ENCODE measurements at regions not wholly inside any gene's neighbourhood (a gene's known extent, or its start where the extent isn't known, plus 50 kb on each side); places are given as distances from the start of the nearest gene placed in this dataset.

DNA sequence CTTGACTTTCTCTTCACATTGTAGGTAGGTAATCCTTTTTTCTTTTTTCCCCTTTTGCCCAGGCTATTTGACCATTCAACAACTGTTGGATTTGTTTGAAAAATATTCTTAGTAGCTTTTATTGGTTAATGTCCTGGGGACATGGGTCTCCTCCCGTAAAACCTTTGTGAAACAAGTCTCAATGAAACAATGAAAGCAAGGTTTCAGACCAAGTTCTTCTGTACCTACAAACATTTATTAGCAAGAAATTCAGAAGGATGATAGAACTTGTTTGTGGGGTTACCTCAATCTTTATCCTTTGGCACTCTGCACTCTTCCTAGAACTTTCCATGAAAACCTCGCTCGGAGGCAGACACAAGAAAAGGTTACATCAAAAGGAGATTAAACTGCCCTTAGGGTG, 190.7 kb upstream of the ANK2 start:
- Histone ChIP-seq H4K20me1 (ENCODE audit: control insufficient read depth, insufficient read depth, insufficient read length) (no peaks in the 10 kb centered on the region), H2AFZ (ENCODE audit: low read length) (no peak overlapping the region), H3K4me2 (ENCODE audit: insufficient read depth, insufficient read length, low read length) (no peak overlapping the region), H3K23ac (ENCODE audit: insufficient read length, low read depth, low read length) (no peak overlapping the region), H2BK12ac (ENCODE audit: insufficient read length, low read depth, low read length) (no peak overlapping the region), H3K4ac (ENCODE audit: low read depth, low read length) (no peak overlapping the region), H3K27me3 (ENCODE audit: insufficient read depth, low read length) (no peaks in the 10 kb centered on the region), H3K9me3 (ENCODE audit: control insufficient read depth, low read depth, low read length) (no peaks in the 10 kb centered on the region), H2BK20ac (ENCODE audit: low read depth, low read length, poor library complexity, severe bottlenecking) (no peak overlapping the region), H2BK15ac (ENCODE audit: low read depth, low read length) (no peak overlapping the region), H3K9ac (ENCODE audit: extremely low read depth, insufficient read length, low read length) (no peak overlapping the region), H3K23me2 (ENCODE audit: insufficient read length, low read depth, low read length, poor library complexity, severe bottlenecking) (no peaks in the 10 kb centered on the region), H2BK5ac (ENCODE audit: insufficient read length, low read length) (no peak overlapping the region), H3K27ac (ENCODE audit: insufficient read length, low read depth, low read length) (no peak overlapping the region), H3K79me2 (ENCODE audit: insufficient read depth, low read length) (no peaks in the 10 kb centered on the region; the same call in 1 of the 2 replicates), H3T11ph (ENCODE audit: low read length) (no peak overlapping the region), H2AK5ac (ENCODE audit: insufficient read length, low read length) (no peak overlapping the region), H4K8ac (replicated peaks; ENCODE audit: insufficient read length, low read depth, low read length) (no peak overlapping the region), H4K5ac (ENCODE audit: insufficient read length, low read depth, low read length) (no peak overlapping the region), H3K56ac (ENCODE audit: insufficient read length, low read depth, low read length) (no peak overlapping the region), H3K14ac (ENCODE audit: insufficient read depth, low read length) (no peak overlapping the region), H3K18ac (ENCODE audit: insufficient read length, low read depth, low read length) (no peak overlapping the region), H2BK120ac (ENCODE audit: low read depth, low read length, poor library complexity, severe bottlenecking) (no peak overlapping the region), H3K4me1 (ENCODE audit: insufficient read depth, low read length) (peaks cover 8% of the 10 kb centered on the region), H3K79me1 (ENCODE audit: insufficient read depth, low read depth, low read length, poor library complexity, severe bottlenecking) (no peaks in the 10 kb centered on the region), H4K91ac (ENCODE audit: insufficient read length, low read depth, low read length) (no peak overlapping the region)
- Mint-ChIP-seq H3K4me3 (no peak overlapping the region), H3K36me3 (ENCODE audit: insufficient read depth in 1 of 3, low read depth in 3 of 3) (peaks cover 0 to 1% (median 1%) of the 10 kb centered on the region in 3 experiments; a peak in 3 of 7 replicates), H3K9me3 (no peaks in the 10 kb centered on the region; a peak in 2 of 5 replicates), H3K27me3 (ENCODE audit: low read depth) (no peaks in the 10 kb centered on the region), H3K27ac (peak overlapping the region in 1 of 3 experiments; percentile 85; a peak in 2 of 7 replicates), H3K4me1 (peaks cover 60 to 62% of the 10 kb centered on the region in 2 experiments)
- TF ChIP-seq, protein P1, sequence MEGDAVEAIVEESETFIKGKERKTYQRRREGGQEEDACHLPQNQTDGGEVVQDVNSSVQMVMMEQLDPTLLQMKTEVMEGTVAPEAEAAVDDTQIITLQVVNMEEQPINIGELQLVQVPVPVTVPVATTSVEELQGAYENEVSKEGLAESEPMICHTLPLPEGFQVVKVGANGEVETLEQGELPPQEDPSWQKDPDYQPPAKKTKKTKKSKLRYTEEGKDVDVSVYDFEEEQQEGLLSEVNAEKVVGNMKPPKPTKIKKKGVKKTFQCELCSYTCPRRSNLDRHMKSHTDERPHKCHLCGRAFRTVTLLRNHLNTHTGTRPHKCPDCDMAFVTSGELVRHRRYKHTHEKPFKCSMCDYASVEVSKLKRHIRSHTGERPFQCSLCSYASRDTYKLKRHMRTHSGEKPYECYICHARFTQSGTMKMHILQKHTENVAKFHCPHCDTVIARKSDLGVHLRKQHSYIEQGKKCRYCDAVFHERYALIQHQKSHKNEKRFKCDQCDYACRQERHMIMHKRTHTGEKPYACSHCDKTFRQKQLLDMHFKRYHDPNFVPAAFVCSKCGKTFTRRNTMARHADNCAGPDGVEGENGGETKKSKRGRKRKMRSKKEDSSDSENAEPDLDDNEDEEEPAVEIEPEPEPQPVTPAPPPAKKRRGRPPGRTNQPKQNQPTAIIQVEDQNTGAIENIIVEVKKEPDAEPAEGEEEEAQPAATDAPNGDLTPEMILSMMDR (conservative IDR thresholded peaks at IDR 0.05) = no peak
- DNase-seq = no peak
- WGBS (ENCODE audit: extremely low coverage, insufficient read length, low lambda C conversion rate) = no CpG with 5 or more reads among the region's 3 CpGs

Data from H9 (cell line).